GM21825 (cell line): ENCODE measurements at regions not wholly inside any gene's neighbourhood (a gene's known extent, or its start where the extent isn't known, plus 50 kb on each side); places are given as distances from the start of the nearest gene placed in this dataset.
"Not testable (repeated sequence)": the region's sequence is repeated elsewhere in the genome, so short reads cannot be mapped to it uniquely, and the experiment has no call there.

ENCODE experiments used
- ATAC-seq: cut with Tn5 transposase; IDR thresholded peaks from one replicate; pipeline ENCODE4 v1.9.1; 2021; ENCODE audit warnings: mild to moderate bottlenecking, moderate library complexity; ENCODE audit not compliant: unreplicated experiment

- no peak for ATAC-seq
These were observed 554.9 kb downstream of the PPP4R3C start for GRCh38 chrX:26908218-26908617.

- no peak for ATAC-seq
These were observed 573.6 kb downstream of the PPP4R3C start for GRCh38 chrX:26889574-26889973.

GRCh38 chrX:26873736-26874135, 589.4 kb downstream of the PPP4R3C start:
- no peak for ATAC-seq

GRCh38 chrX:26871967-26872366, 591.2 kb downstream of the PPP4R3C start:
- ATAC-seq = no peak

GRCh38 chrX:26851981-26852380, 611.2 kb downstream of the PPP4R3C start:
- ATAC-seq = no peak

GRCh38 chrX:26848511-26848910, 614.6 kb downstream of the PPP4R3C start:
- no peak for ATAC-seq

GRCh38 chrX:26845056-26845455, 618.1 kb downstream of the PPP4R3C start:
- no peak for ATAC-seq

- ATAC-seq = no peak
These were observed 606.5 kb downstream of the MAGEB5 start for GRCh38 chrX:26822448-26822847.

- no peak for ATAC-seq
These were observed 573.8 kb downstream of the MAGEB5 start for GRCh38 chrX:26789751-26790150.

GRCh38 chrX:26788402-26788998, 572.5 kb downstream of the MAGEB5 start:
- no peak for ATAC-seq

GRCh38 chrX:26783512-26784225, 567.7 kb downstream of the MAGEB5 start:
- peak; percentile 72 for ATAC-seq

GRCh38 chrX:26778320-26778888, 562.4 kb downstream of the MAGEB5 start:
- ATAC-seq = no peak

- no peak for ATAC-seq
These were observed 546.3 kb downstream of the MAGEB5 start for GRCh38 chrX:26762253-26762652.

- ATAC-seq = not testable (repeated sequence)
These were observed 539.8 kb downstream of the MAGEB5 start for GRCh38 chrX:26755760-26756159.

- ATAC-seq = no peak
These were observed 531.9 kb downstream of the MAGEB5 start for GRCh38 chrX:26747877-26748276.

GRCh38 chrX:26722666-26723428, 506.9 kb downstream of the MAGEB5 start:
- ATAC-seq = no peak

GRCh38 chrX:26672571-26672970, 456.6 kb downstream of the MAGEB5 start:
- ATAC-seq = no peak

- no peak for ATAC-seq
These were observed 454.6 kb downstream of the MAGEB5 start for GRCh38 chrX:26670521-26670920.

- ATAC-seq = no peak
These were observed 448.9 kb downstream of the MAGEB5 start for GRCh38 chrX:26664919-26665318.

GRCh38 chrX:26653050-26653449, 437.1 kb downstream of the MAGEB5 start:
- no peak for ATAC-seq

- no peak for ATAC-seq
These were observed 435.8 kb downstream of the MAGEB5 start for GRCh38 chrX:26651755-26652154.

- no peak for ATAC-seq
These were observed 433.6 kb downstream of the MAGEB5 start for GRCh38 chrX:26649534-26649933.
